Naive thymus-derived CD4-positive, alpha-beta T cell (primary cell): ENCODE measurements at regions not wholly inside any gene's neighbourhood (a gene's known extent, or its start where the extent isn't known, plus 50 kb on each side); places are given as distances from the start of the nearest gene placed in this dataset.

Experiments
- ATAC-seq: fragments of 150-1000 bp; cut with Tn5 transposase; 2 replicates; pipeline ENCODE4 v1.10.0; 2021; ENCODE audit warnings: mild to moderate bottlenecking, moderate library complexity
- CTCF ChIA-PET: fragments of 350-600 bp; sonication (Branson Sonifier 250); formaldehyde crosslinking; loops from one replicate; lab custom pipeline; 2021; ENCODE audit warnings: antibody characterized with exemption; lab: Charles Lee
- POLR2A ChIA-PET: fragments of 350-600 bp; sonication (Branson Sonifier 250); formaldehyde crosslinking; loops from one replicate; lab custom pipeline; 2021; ENCODE audit warnings: antibody characterized with exemption, inconsistent platforms; lab: Charles Lee
- DNase-seq, 9 donors: peaks; one replicate each; pipeline versions ENCODE4 v3.0.0 to v3.0.0-alpha.2; 2020 to 2022; ENCODE audit warnings: mixed read lengths in 1 of 9
- H3K27ac ChIP-seq: one replicate; pipeline ENCODE4 v1.7.0; 2013; ENCODE audit warnings: mild to moderate bottlenecking, low read depth, low read length, moderate library complexity
- H3K27me3 ChIP-seq, 2 donors: one replicate each; pipeline ENCODE4 v1.7.0; 2013; ENCODE audit warnings: low read length in 2 of 2, mild to moderate bottlenecking in 2 of 2, moderate library complexity in 2 of 2; ENCODE audit not compliant: control insufficient read depth in 2 of 2, insufficient read depth in 2 of 2
- H3K36me3 ChIP-seq, 3 experiments: 1 replicate in 2 of 3; 2 replicates in 1 of 3; pipeline ENCODE4 v1.7.0; 2013; ENCODE audit warnings: low read length in 3 of 3, mild to moderate bottlenecking in 3 of 3, moderate library complexity in 1 of 3; ENCODE audit not compliant: insufficient read depth in 3 of 3, control insufficient read depth in 2 of 3
- H3K4me1 ChIP-seq, 2 donors: one replicate each; pipeline ENCODE4 v1.7.0; 2013; ENCODE audit warnings: low read length in 2 of 2, mild to moderate bottlenecking in 2 of 2, moderate library complexity in 1 of 2; ENCODE audit not compliant: control insufficient read depth in 2 of 2, insufficient read depth in 2 of 2
- H3K4me3 ChIP-seq: 2 replicates; pipeline ENCODE4 v1.7.0; 2013; ENCODE audit warnings: mild to moderate bottlenecking, low read length
- H3K9me3 ChIP-seq, 3 experiments: 1 replicate in 2 of 3; 2 replicates in 1 of 3; pipeline ENCODE4 v1.7.0; 2013; ENCODE audit warnings: low read length in 3 of 3; ENCODE audit not compliant: control insufficient read depth in 2 of 3
- H3K27ac Mint-ChIP-seq, 9 donors: one replicate each; pipeline ENCODE4 v1.8.0; 2020 to 2022; ENCODE audit warnings: mixed read lengths in 9 of 9, mild to moderate bottlenecking in 8 of 9, moderate library complexity in 5 of 9, inconsistent platforms in 2 of 9
- H3K27me3 Mint-ChIP-seq, 5 donors: one replicate each; pipeline ENCODE4 v1.8.0; 2021 to 2022; ENCODE audit warnings: mixed read lengths in 5 of 5, mild to moderate bottlenecking in 1 of 5
- H3K36me3 Mint-ChIP-seq, 5 donors: one replicate each; pipeline ENCODE4 v1.8.0; 2020 to 2022; ENCODE audit warnings: mixed read lengths in 5 of 5, mild to moderate bottlenecking in 3 of 5, inconsistent platforms in 1 of 5
- H3K4me1 Mint-ChIP-seq, 7 donors: one replicate each; pipeline ENCODE4 v1.8.0; 2020 to 2022; ENCODE audit warnings: mixed read lengths in 7 of 7, mild to moderate bottlenecking in 3 of 7, inconsistent platforms in 1 of 7
- H3K4me3 Mint-ChIP-seq, 10 donors: one replicate each; pipeline ENCODE4 v1.8.0; 2020 to 2022; ENCODE audit warnings: mild to moderate bottlenecking in 10 of 10, mixed read lengths in 10 of 10, moderate library complexity in 6 of 10, inconsistent platforms in 2 of 10
- H3K9me3 Mint-ChIP-seq, 11 donors: one replicate each; pipeline ENCODE4 v1.8.0; 2020 to 2022; ENCODE audit warnings: mixed read lengths in 11 of 11, mild to moderate bottlenecking in 4 of 11, inconsistent platforms in 1 of 11, moderate library complexity in 1 of 11
- intact Hi-C, 2 donors: fragments of 100-400 bp; cut with micrococcal nuclease; formaldehyde crosslinking; loops; one replicate each; pipeline ENCODE4 v1.15.1; 2023

GRCh38 chr3:71896751-71897150, 111.8 kb upstream of the PROK2 start:
- DNase-seq = no peak
- Histone ChIP-seq H3K4me3 (no peak overlapping the region), H3K9me3 (no peaks in the 10 kb centered on the region), H3K36me3 (no peaks in the 10 kb centered on the region), H3K4me1 (no peaks in the 10 kb centered on the region), H3K27me3 (no peaks in the 10 kb centered on the region), H3K27ac (no peak overlapping the region)
- peaks cover 0 to 3% (median 0%) of the 10 kb centered on the region in 11 donors for H3K9me3 Mint-ChIP-seq
- peaks cover 0 to 36% (median 7%) of the 10 kb centered on the region in 5 donors for H3K27me3 Mint-ChIP-seq
- CTCF ChIA-PET = no interaction called here
- intact Hi-C loops = no loop called here
- no peak for ATAC-seq
- POLR2A ChIA-PET = no interaction called here
- no peak overlapping the region for H3K27ac Mint-ChIP-seq
- H3K4me1 Mint-ChIP-seq = no peaks in the 10 kb centered on the region
- no peak overlapping the region for H3K4me3 Mint-ChIP-seq
- no peaks in the 10 kb centered on the region for H3K36me3 Mint-ChIP-seq

GRCh38 chr3:71893702-71894479, 108.9 kb upstream of the PROK2 start:
- DNase-seq (no peak), ATAC-seq (no peak)
- Mint-ChIP-seq H3K4me3 (no peak overlapping the region), H3K4me1 (no peaks in the 10 kb centered on the region), H3K9me3 (no peaks in the 10 kb centered on the region), H3K27ac (no peak overlapping the region), H3K36me3 (no peaks in the 10 kb centered on the region), H3K27me3 (peaks cover 0 to 22% (median 4%) of the 10 kb centered on the region in 5 donors)
- POLR2A ChIA-PET = no interaction called here
- no peaks in the 10 kb centered on the region for H3K36me3 ChIP-seq
- CTCF ChIA-PET = no interaction called here
- no peaks in the 10 kb centered on the region for H3K4me1 ChIP-seq
- no peak overlapping the region for H3K4me3 ChIP-seq
- H3K27me3 ChIP-seq = no peaks in the 10 kb centered on the region
- H3K9me3 ChIP-seq = no peaks in the 10 kb centered on the region
- no peak overlapping the region for H3K27ac ChIP-seq
- intact Hi-C loops = no loop called here

DNA sequence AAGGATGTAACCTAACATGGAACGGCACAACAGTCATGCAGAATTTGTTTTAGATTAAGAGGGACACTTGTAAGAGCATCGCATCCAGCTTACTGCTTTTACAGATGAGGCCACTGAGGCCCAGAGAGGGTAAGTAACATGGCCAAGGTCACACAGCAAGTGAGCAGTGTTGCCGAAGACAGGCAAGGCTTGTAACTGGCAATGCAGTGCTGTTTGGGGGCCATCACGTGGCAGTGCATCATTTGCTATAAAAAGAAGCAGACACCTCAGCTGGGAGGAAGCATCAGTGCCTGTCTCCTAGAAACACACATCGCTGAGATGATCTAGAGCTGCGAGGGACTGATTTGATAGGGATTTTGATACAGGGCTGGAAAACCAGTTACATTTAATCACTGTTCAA, 108.2 kb upstream of the PROK2 start:
- intact Hi-C loops = no loop called here
- no peaks in the 10 kb centered on the region for H3K9me3 ChIP-seq
- H3K36me3 ChIP-seq = no peaks in the 10 kb centered on the region
- no peak overlapping the region for H3K4me3 Mint-ChIP-seq
- no peak overlapping the region for H3K27ac Mint-ChIP-seq
- no peaks in the 10 kb centered on the region for H3K36me3 Mint-ChIP-seq
- no peaks in the 10 kb centered on the region for H3K9me3 Mint-ChIP-seq
- peaks cover 4 to 22% (median 6%) of the 10 kb centered on the region in 5 donors for H3K27me3 Mint-ChIP-seq
- H3K4me1 ChIP-seq = no peaks in the 10 kb centered on the region
- ATAC-seq = no peak
- H3K27ac ChIP-seq = no peak overlapping the region
- H3K27me3 ChIP-seq = no peaks in the 10 kb centered on the region
- POLR2A ChIA-PET = no interaction called here
- H3K4me3 ChIP-seq = no peak overlapping the region
- CTCF ChIA-PET = no interaction called here
- no peaks in the 10 kb centered on the region for H3K4me1 Mint-ChIP-seq
- DNase-seq = no peak

- Mint-ChIP-seq H3K4me1 (no peaks in the 10 kb centered on the region), H3K4me3 (no peak overlapping the region), H3K27me3 (peaks cover 4 to 26% (median 11%) of the 10 kb centered on the region in 5 donors), H3K27ac (no peak overlapping the region), H3K36me3 (no peaks in the 10 kb centered on the region), H3K9me3 (no peaks in the 10 kb centered on the region)
- DNase-seq (no peak), ATAC-seq (no peak)
- Histone ChIP-seq H3K27ac (no peak overlapping the region), H3K36me3 (no peaks in the 10 kb centered on the region), H3K4me3 (no peak overlapping the region), H3K27me3 (no peaks in the 10 kb centered on the region), H3K9me3 (no peaks in the 10 kb centered on the region), H3K4me1 (no peaks in the 10 kb centered on the region)
- CTCF ChIA-PET = no interaction called here
- intact Hi-C loops = no loop called here
- POLR2A ChIA-PET = no interaction called here
Observed at GRCh38 chr3:71891483-71891882, 106.5 kb upstream of the PROK2 start.

- H3K36me3 Mint-ChIP-seq = no peaks in the 10 kb centered on the region
- no peaks in the 10 kb centered on the region for H3K9me3 ChIP-seq
- H3K27ac ChIP-seq = no peak overlapping the region
- H3K4me3 ChIP-seq = no peak overlapping the region
- no peak overlapping the region for H3K27ac Mint-ChIP-seq
- H3K4me3 Mint-ChIP-seq = no peak overlapping the region
- no peak for DNase-seq
- H3K9me3 Mint-ChIP-seq = no peaks in the 10 kb centered on the region
- no peak for ATAC-seq
- no peaks in the 10 kb centered on the region for H3K4me1 Mint-ChIP-seq
- no peaks in the 10 kb centered on the region for H3K36me3 ChIP-seq
- intact Hi-C loops = no loop called here
- POLR2A ChIA-PET = no interaction called here
- peaks cover 6 to 34% (median 15%) of the 10 kb centered on the region in 5 donors for H3K27me3 Mint-ChIP-seq
- no peaks in the 10 kb centered on the region for H3K27me3 ChIP-seq
- no peaks in the 10 kb centered on the region for H3K4me1 ChIP-seq
- CTCF ChIA-PET = interaction anchor here (0.7 to 1.1 kb wide), 3 partner anchors 15 to 1168 kb away, joined by 3 to 5 read pairs (median 5); no protein-coding TSS in a partner anchor
Observed at GRCh38 chr3:71890356-71890931, 105.5 kb upstream of the PROK2 start.

DNA sequence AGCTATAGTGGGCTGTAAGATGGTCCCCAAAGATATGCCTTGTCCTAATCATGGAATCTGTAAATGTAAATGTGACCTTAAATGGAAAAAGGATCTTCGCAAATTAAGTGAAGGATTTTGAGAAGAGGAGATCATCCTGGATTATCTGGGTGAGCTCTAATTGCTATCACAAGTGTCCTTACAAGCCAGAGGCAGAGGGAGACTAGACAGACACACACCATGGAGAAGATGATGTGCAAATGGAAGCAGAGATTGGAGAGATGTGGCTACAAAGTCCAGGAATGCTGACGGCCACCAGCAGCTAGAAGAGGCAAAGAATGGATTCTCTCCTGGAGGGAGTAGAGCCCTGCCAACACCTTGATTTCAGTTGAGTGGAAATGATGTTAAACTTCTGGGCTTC, 102.3 kb upstream of the PROK2 start:
- ATAC-seq = no peak
- Histone ChIP-seq H3K27ac (no peak overlapping the region), H3K9me3 (no peaks in the 10 kb centered on the region), H3K36me3 (no peaks in the 10 kb centered on the region), H3K4me1 (no peaks in the 10 kb centered on the region), H3K4me3 (no peak overlapping the region), H3K27me3 (no peaks in the 10 kb centered on the region)
- POLR2A ChIA-PET = no interaction called here
- no peaks in the 10 kb centered on the region for H3K4me1 Mint-ChIP-seq
- H3K36me3 Mint-ChIP-seq = no peaks in the 10 kb centered on the region
- intact Hi-C loops = no loop called here
- CTCF ChIA-PET = no interaction called here
- H3K27me3 Mint-ChIP-seq = peaks cover 9 to 58% (median 19%) of the 10 kb centered on the region in 5 donors
- no peak overlapping the region for H3K4me3 Mint-ChIP-seq
- H3K9me3 Mint-ChIP-seq = no peaks in the 10 kb centered on the region
- no peak overlapping the region for H3K27ac Mint-ChIP-seq
- no peak for DNase-seq

DNA sequence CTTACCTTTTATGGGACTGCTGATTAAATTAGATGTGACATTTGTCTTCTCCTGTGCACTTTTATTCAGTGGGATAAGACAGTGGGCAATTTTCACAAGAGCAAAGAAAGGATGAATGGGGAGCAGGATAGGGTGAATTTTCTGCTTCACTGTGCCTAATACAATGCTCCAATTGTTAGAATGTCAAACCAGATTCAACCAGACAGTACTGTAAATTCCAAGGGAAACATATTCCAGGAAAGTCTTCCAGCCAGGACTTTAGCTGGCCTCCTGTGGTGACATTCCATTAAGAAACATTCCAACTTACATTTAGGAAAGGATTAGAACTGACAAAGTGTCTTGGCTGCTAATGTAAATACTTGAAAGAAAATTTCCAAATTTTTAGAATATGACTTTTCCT, 100.1 kb upstream of the PROK2 start:
- no peak overlapping the region for H3K27ac ChIP-seq
- no peaks in the 10 kb centered on the region for H3K4me1 ChIP-seq
- no peak overlapping the region for H3K27ac Mint-ChIP-seq
- H3K27me3 Mint-ChIP-seq = peaks cover 14 to 57% (median 30%) of the 10 kb centered on the region in 5 donors
- no peaks in the 10 kb centered on the region for H3K9me3 ChIP-seq
- no peak overlapping the region for H3K4me3 Mint-ChIP-seq
- H3K27me3 ChIP-seq = no peaks in the 10 kb centered on the region
- CTCF ChIA-PET = interaction anchor here (1.6 kb wide), 1 partner anchor 10 kb away, joined by 5 read pairs; no protein-coding TSS in a partner anchor
- DNase-seq (no peak), ATAC-seq (no peak)
- H3K4me3 ChIP-seq = no peak overlapping the region
- H3K4me1 Mint-ChIP-seq = no peaks in the 10 kb centered on the region
- intact Hi-C loops = no loop called here
- POLR2A ChIA-PET = no interaction called here
- H3K36me3 Mint-ChIP-seq = no peaks in the 10 kb centered on the region
- no peaks in the 10 kb centered on the region for H3K9me3 Mint-ChIP-seq
- no peaks in the 10 kb centered on the region for H3K36me3 ChIP-seq
